GM23338 (cell line): ENCODE measurements at regions not wholly inside any gene's neighbourhood (a gene's known extent, or its start where the extent isn't known, plus 50 kb on each side); places are given as distances from the start of the nearest gene placed in this dataset.
A peak's percentile ranks its signal among the peaks of the same experiment; 100 is the strongest.

Source experiments
- ATAC-seq: fragments of 200-7000 bp; cut with Tn5 transposase; 3 replicates; pipeline ENCODE4 v1.9.1; 2020
- DNase-seq: peaks from one replicate; pipeline ENCODE4 v3.0.0-alpha.2; 2015; ENCODE audit warnings: low spot score
- H2AFZ ChIP-seq: fragments of 200-600 bp; sonication (generic); 2 replicates; pipeline ENCODE4 v1.8.0; 2016; ENCODE audit warnings: antibody characterized with exemption, mild to moderate bottlenecking, moderate library complexity
- H3F3A ChIP-seq: fragments of 200-600 bp; sonication (generic); replicated peaks from 2 replicates; pipeline ENCODE4 v1.8.0; 2017; ENCODE audit warnings: antibody characterized with exemption, mixed run types, low read depth
- H3K27ac ChIP-seq: fragments of 200-600 bp; sonication (generic); 2 replicates; pipeline ENCODE4 v1.6.1; 2016; ENCODE audit warnings: low read depth
- H3K27me3 ChIP-seq: fragments of 200-600 bp; sonication (generic); 2 replicates; pipeline ENCODE4 v1.8.0; 2016; ENCODE audit warnings: mild to moderate bottlenecking, mixed run types, moderate library complexity; ENCODE audit not compliant: insufficient read depth
- H3K36me3 ChIP-seq: fragments of 200-600 bp; sonication (generic); 2 replicates; pipeline ENCODE4 v1.8.0; 2016; ENCODE audit warnings: mild to moderate bottlenecking; ENCODE audit not compliant: insufficient read depth
- H3K4me1 ChIP-seq: fragments of 200-600 bp; sonication (generic); 2 replicates; pipeline ENCODE4 v1.8.0; 2016; ENCODE audit warnings: mild to moderate bottlenecking, moderate library complexity; ENCODE audit not compliant: insufficient read depth
- H3K4me2 ChIP-seq: fragments of 200-600 bp; sonication (generic); 2 replicates; pipeline ENCODE4 v1.7.1; 2017; ENCODE audit warnings: mixed run types
- H3K4me3 ChIP-seq: fragments of 200-600 bp; sonication (generic); 2 replicates; pipeline ENCODE4 v1.6.1; 2016; ENCODE audit warnings: mixed run types
- H3K79me2 ChIP-seq: fragments of 200-600 bp; sonication (generic); replicated peaks from 2 replicates; pipeline ENCODE4 v1.8.0; 2017; ENCODE audit warnings: mild to moderate bottlenecking; ENCODE audit not compliant: insufficient read depth
- H3K9me2 ChIP-seq: fragments of 200-600 bp; sonication (generic); 2 replicates; pipeline ENCODE4 v1.8.0; 2017; ENCODE audit not compliant: insufficient read depth
- H4K20me1 ChIP-seq: fragments of 200-600 bp; sonication (generic); replicated peaks from 2 replicates; pipeline ENCODE4 v1.8.0; 2017; ENCODE audit warnings: mild to moderate bottlenecking; ENCODE audit not compliant: insufficient read depth
- H3K27ac Mint-ChIP-seq: 2 replicates; pipeline ENCODE4 v1.8.0; 2020; ENCODE audit warnings: inconsistent platforms, mild to moderate bottlenecking, moderate library complexity, mixed read lengths
- H3K27me3 Mint-ChIP-seq: 3 replicates; pipeline ENCODE4 v1.8.0; 2022; ENCODE audit warnings: low read depth, mild to moderate bottlenecking, moderate library complexity, mixed read lengths, inconsistent platforms; ENCODE audit not compliant: insufficient read depth, poor library complexity
- H3K36me3 Mint-ChIP-seq: 3 replicates; pipeline ENCODE4 v1.8.0; 2021; ENCODE audit warnings: low read depth, mild to moderate bottlenecking, inconsistent platforms, moderate library complexity, mixed read lengths
- H3K4me1 Mint-ChIP-seq: 3 replicates; pipeline ENCODE4 v1.8.0; 2020; ENCODE audit warnings: mild to moderate bottlenecking, inconsistent platforms, mixed read lengths
- H3K4me3 Mint-ChIP-seq: 3 replicates; pipeline ENCODE4 v1.8.0; 2021; ENCODE audit warnings: moderate library complexity, mild to moderate bottlenecking, inconsistent platforms, mixed read lengths
- H3K9me3 Mint-ChIP-seq: 3 replicates; pipeline ENCODE4 v1.8.0; 2020; ENCODE audit warnings: moderate library complexity, mild to moderate bottlenecking, inconsistent platforms, mixed read lengths
- CREB1 ChIP-seq: fragments of 250-450 bp; sonication (Bioruptor Pico); IDR thresholded peaks from 2 replicates; pipeline ENCODE4 v1.5.0; 2020; ENCODE audit warnings: low read depth, mild to moderate bottlenecking, moderate library complexity
- CTCF ChIP-seq, 2 experiments: fragments of 200-600 bp in 1 of 2; sonication (generic) in 1 of 2; conservative IDR thresholded peaks; 2 replicates each; pipeline versions ENCODE4 v1.5.1 to v1.6.1; 2016 to 2017; ENCODE audit warnings: antibody characterized with exemption in 2 of 2, low read depth in 2 of 2, mild to moderate bottlenecking in 2 of 2, moderate library complexity in 1 of 2
- EZH2 ChIP-seq: fragments of 200-600 bp; sonication (generic); IDR thresholded peaks from one replicate; pipeline ENCODE4 v1.8.0; 2017; ENCODE audit warnings: antibody characterized with exemption, mild to moderate bottlenecking, low read depth; ENCODE audit not compliant: unreplicated experiment
- EZH2phosphoT487 ChIP-seq: fragments of 200-600 bp; sonication (generic); IDR thresholded peaks from one replicate; pipeline ENCODE4 v1.8.1; 2018; ENCODE audit warnings: antibody characterized with exemption; ENCODE audit not compliant: unreplicated experiment
- JUNB ChIP-seq: IDR thresholded peaks from one replicate; pipeline ENCODE4 v1.6.1; 2016; ENCODE audit warnings: antibody characterized with exemption; ENCODE audit not compliant: unreplicated experiment
- POLR2AphosphoS5 ChIP-seq: IDR thresholded peaks from 2 replicates; pipeline ENCODE4 v1.6.1; 2016; ENCODE audit warnings: antibody characterized with exemption, low read depth
- REST ChIP-seq: IDR thresholded peaks from one replicate; pipeline ENCODE4 v1.6.1; 2018; ENCODE audit warnings: antibody characterized with exemption; ENCODE audit not compliant: unreplicated experiment
- STAT1 ChIP-seq: IDR thresholded peaks from one replicate; pipeline ENCODE4 v1.6.1; 2016; ENCODE audit warnings: antibody characterized with exemption; ENCODE audit not compliant: unreplicated experiment
- ZNF114 ChIP-seq: fragments of 250-450 bp; sonication (Bioruptor Pico); IDR thresholded peaks from 2 replicates; pipeline ENCODE4 v1.5.0; 2020; ENCODE audit warnings: mild to moderate bottlenecking, moderate library complexity
- ZNF331 ChIP-seq: fragments of 250-450 bp; sonication (Bioruptor Pico); IDR thresholded peaks from 2 replicates; pipeline ENCODE4 v1.5.0; 2020; ENCODE audit warnings: low read depth, mild to moderate bottlenecking, moderate library complexity
- ZNF462 ChIP-seq: fragments of 250-450 bp; sonication (Bioruptor Pico); IDR thresholded peaks from 2 replicates; pipeline ENCODE4 v1.5.0; 2020; ENCODE audit warnings: mild to moderate bottlenecking, moderate library complexity

- Histone ChIP-seq H3K27me3 (no peaks in the 10 kb centered on the region), H3K4me2 (peak overlapping the region; percentile 21), H2AFZ (peak overlapping the region; percentile 53; the same call in 1 of the 2 replicates), H3K4me1 (peaks cover 39% of the 10 kb centered on the region), H4K20me1 (no peaks in the 10 kb centered on the region), H3F3A (no peaks in the 10 kb centered on the region), H3K9me2 (0 out of 2 replicates have a peak, but pooled peaks cover 3% of the 10 kb centered on the region), H3K27ac (no peak overlapping the region), H3K36me3 (no peaks in the 10 kb centered on the region), H3K79me2 (no peaks in the 10 kb centered on the region), H3K4me3 (no peak overlapping the region)
- Mint-ChIP-seq H3K36me3 (no peaks in the 10 kb centered on the region), H3K4me3 (no peak overlapping the region), H3K27ac (no peak overlapping the region), H3K4me1 (peaks cover 36% of the 10 kb centered on the region), H3K27me3 (no peaks in the 10 kb centered on the region), H3K9me3 (no peaks in the 10 kb centered on the region)
- no peak for TF ChIP-seq ZNF114 (CRISPR knock-in tag)
- TF ChIP-seq EZH2phosphoT487, result no peak
- TF ChIP-seq CTCF (conservative IDR thresholded peaks at IDR 0.05; ENCODE audit: low read depth in 2 of 2), result no peak
- TF ChIP-seq CREB1, result no peak
- TF ChIP-seq ZNF331, result no peak
- no peak for TF ChIP-seq POLR2AphosphoS5
- no peak for TF ChIP-seq JUNB
- TF ChIP-seq REST, result no peak
- no peak for ATAC-seq
- no peak for DNase-seq
Measured at GRCh38 chr6:132132422-132132821, 181.2 kb upstream of the CCN2 start.

- peak overlapping the region; percentile 40; the same call in 1 of the 2 replicates for H2AFZ ChIP-seq
- no peak overlapping the region for H3K4me3 ChIP-seq
- Mint-ChIP-seq H3K27ac (no peak overlapping the region), H3K4me3 (no peak overlapping the region), H3K27me3 (no peaks in the 10 kb centered on the region), H3K36me3 (no peaks in the 10 kb centered on the region), H3K4me1 (peaks cover 36% of the 10 kb centered on the region), H3K9me3 (no peaks in the 10 kb centered on the region)
- H3K36me3 ChIP-seq, result no peaks in the 10 kb centered on the region
- no peaks in the 10 kb centered on the region for H3K79me2 ChIP-seq
- 0 out of 2 replicates have a peak overlapping the region, but pooled peaks have one; percentile 52 for H3K4me2 ChIP-seq
- ATAC-seq, result peak; percentile 45; the same call in 2 of the 3 replicates
- H3K27me3 ChIP-seq, result no peaks in the 10 kb centered on the region
- H3K27ac ChIP-seq, result no peak overlapping the region
- peak; percentile 4 for DNase-seq
- 0 out of 2 replicates have a peak, but pooled peaks cover 3% of the 10 kb centered on the region for H3K9me2 ChIP-seq
- no peaks in the 10 kb centered on the region for H3F3A ChIP-seq
- H4K20me1 ChIP-seq, result no peaks in the 10 kb centered on the region
- peaks cover 39% of the 10 kb centered on the region for H3K4me1 ChIP-seq
- TF ChIP-seq STAT1, result no peak
- TF ChIP-seq JUNB, result no peak
- TF ChIP-seq ZNF331, result no peak
- no peak for TF ChIP-seq ZNF114 (CRISPR knock-in tag)
- TF ChIP-seq EZH2, result no peak
- TF ChIP-seq ZNF462, result no peak
- no peak for TF ChIP-seq POLR2AphosphoS5
- no peak for TF ChIP-seq CREB1
Measured at GRCh38 chr6:132131758-132132157, 180.6 kb upstream of the CCN2 start.
